Endothelial cell of umbilical vein (primary cell): ENCODE measurements at regions not wholly inside any gene's neighbourhood (a gene's known extent, or its start where the extent isn't known, plus 50 kb on each side); places are given as distances from the start of the nearest gene placed in this dataset.

Experiments
- BruUV-seq: library from RNA; stranded (reverse); fragments of 400-500 nt; replicated peaks from 2 replicates; lab custom pipeline; 2021; lab: Mats Ljungman, UMichigan
- CTCF ChIA-PET: fragments of 300-600, 350-600 bp; sonication (Branson Sonifier 250); formaldehyde crosslinking; loops from one replicate; lab custom pipeline; 2021; ENCODE audit warnings: antibody characterized with exemption, inconsistent platforms; lab: Charles Lee
- POLR2A ChIA-PET: fragments of 300-600, 350-600 bp; sonication (Branson Sonifier 250); formaldehyde crosslinking; loops from one replicate; lab custom pipeline; 2021; ENCODE audit warnings: antibody characterized with exemption, inconsistent platforms; lab: Charles Lee
- DNase-seq: peaks from one replicate; pipeline ENCODE4 v3.0.0-alpha.2; 2011; ENCODE audit warnings: low read depth, low spot score
- FAIRE-seq: peaks from 2 replicates; lab custom pipeline; 2011; peaks lifted over from hg19 to GRCh38; lab: Jason Lieb, UNC
- H2AFZ ChIP-seq: 2 replicates; pipeline ENCODE4 v1.6.0; 2012; ENCODE audit warnings: low read depth, low read length, control low read depth, inconsistent platforms
- H3K27ac ChIP-seq: 2 replicates; pipeline ENCODE4 v1.5.1; 2011; ENCODE audit warnings: low read depth, mild to moderate bottlenecking, control low read depth, low read length, moderate library complexity; ENCODE audit not compliant: insufficient read depth
- H3K27me3 ChIP-seq, 2 experiments: 2 replicates each; pipeline versions ENCODE4 v1.6.0 to v1.6.1; 2011; ENCODE audit warnings: low read length in 2 of 2, mixed read lengths in 1 of 2; ENCODE audit not compliant: control insufficient read depth in 2 of 2, insufficient read depth in 2 of 2
- H3K36me3 ChIP-seq, 2 experiments: 2 replicates in 1 of 2; 3 replicates in 1 of 2; pipeline ENCODE4 v1.5.1; 2011; ENCODE audit warnings: low read length in 2 of 2, mild to moderate bottlenecking in 1 of 2, moderate library complexity in 1 of 2; ENCODE audit not compliant: control insufficient read depth in 2 of 2, insufficient read depth in 2 of 2; ENCODE audit errors: extremely low read depth in 1 of 2
- H3K4me1 ChIP-seq: 3 replicates; pipeline ENCODE4 v1.5.1; 2011; ENCODE audit warnings: mild to moderate bottlenecking, low read length; ENCODE audit not compliant: control insufficient read depth, insufficient read depth; ENCODE audit errors: extremely low read depth
- H3K4me2 ChIP-seq: 2 replicates; pipeline ENCODE4 v1.6.1; 2011; ENCODE audit warnings: low read length, control low read depth, mixed read lengths; ENCODE audit not compliant: insufficient read depth
- H3K4me3 ChIP-seq, 3 experiments: fragments of 200-600 bp in 1 of 3; sonication (generic), shearing (Covaris generic) in 1 of 3; replicated peaks in 1 of 3; 2 replicates each; pipeline ENCODE4 v1.5.1; 2011 to 2016; ENCODE audit warnings: control low read depth in 3 of 3, low read length in 3 of 3, mild to moderate bottlenecking in 2 of 3, inconsistent platforms in 1 of 3, low read depth in 1 of 3, moderate library complexity in 1 of 3; ENCODE audit not compliant: insufficient read depth in 1 of 3
- H3K79me2 ChIP-seq: 2 replicates; pipeline ENCODE4 v1.6.0; 2012; ENCODE audit warnings: low read length, inconsistent platforms; ENCODE audit not compliant: control insufficient read depth, insufficient read depth
- H3K9ac ChIP-seq: replicated peaks from 2 replicates; pipeline ENCODE3; 2011; ENCODE audit warnings: low read length, control low read depth; ENCODE audit not compliant: insufficient read depth; ENCODE audit errors: extremely low read depth
- H3K9me1 ChIP-seq: replicated peaks from 3 replicates; pipeline ENCODE4 v1.6.0; 2011; ENCODE audit warnings: mild to moderate bottlenecking, low read length; ENCODE audit not compliant: control insufficient read depth, insufficient read depth; ENCODE audit errors: extremely low read depth
- H3K9me3 ChIP-seq: replicated peaks from 2 replicates; pipeline ENCODE4 v1.5.1; 2012; ENCODE audit warnings: low read length, inconsistent platforms; ENCODE audit not compliant: control insufficient read depth, insufficient read depth
- H4K20me1 ChIP-seq: replicated peaks from 2 replicates; pipeline ENCODE3; 2011; ENCODE audit warnings: mild to moderate bottlenecking, low read length; ENCODE audit not compliant: control insufficient read depth, insufficient read depth; ENCODE audit errors: extremely low read depth
- EZH2 ChIP-seq: IDR thresholded peaks from 2 replicates; pipeline ENCODE4 v1.6.1; 2012; ENCODE audit warnings: borderline replicate concordance, low read depth, mild to moderate bottlenecking, moderate library complexity, low read length, inconsistent platforms; ENCODE audit not compliant: severe bottlenecking
- FOS ChIP-seq: IDR thresholded peaks from 2 replicates; pipeline ENCODE4 v1.6.1; 2011; ENCODE audit warnings: mild to moderate bottlenecking, low read length, moderate library complexity, borderline replicate concordance; ENCODE audit not compliant: insufficient read depth
- GATA2 ChIP-seq: IDR thresholded peaks from 2 replicates; pipeline ENCODE4 v1.7.0; 2011; ENCODE audit warnings: low read depth, mild to moderate bottlenecking, moderate library complexity, mixed read lengths, low read length; ENCODE audit not compliant: insufficient read length, insufficient read depth
- JUN ChIP-seq: IDR thresholded peaks from 2 replicates; pipeline ENCODE4 v1.6.1; 2011; ENCODE audit warnings: borderline replicate concordance, low read depth; ENCODE audit not compliant: insufficient read length, insufficient read depth
- MYC ChIP-seq: IDR thresholded peaks from one replicate; pipeline ENCODE4 v1.6.1; 2011; ENCODE audit warnings: mild to moderate bottlenecking, low read depth, low read length
- POLR2A ChIP-seq: IDR thresholded peaks from 2 replicates; pipeline ENCODE4 v1.6.1; 2012; ENCODE audit warnings: low read depth, mild to moderate bottlenecking, control low read depth, low read length
- POLR2AphosphoS5 ChIP-seq: IDR thresholded peaks from 2 replicates; pipeline ENCODE4 v1.6.1; 2012; ENCODE audit warnings: low read depth, mild to moderate bottlenecking, control low read depth, low read length, moderate library complexity; ENCODE audit not compliant: insufficient read depth
- dilution Hi-C: fragments of 300-500 bp; cut with MboI; formaldehyde crosslinking; loops from one replicate; pipeline ENCODE4 v1.15.0; 2019; ENCODE audit warnings: low sequenced_read_pairs; ENCODE audit not compliant: extremely low pct_ligation_motif_present
- intact Hi-C: fragments of 100-400 bp; cut with micrococcal nuclease; formaldehyde crosslinking; loops from one replicate; pipeline ENCODE4 v1.10.0; 2022
- TF ChIP-seq, protein P1 (sequence below), 2 donors: IDR thresholded peaks; 1 replicate in 1 of 2; 2 replicates in 1 of 2; pipeline ENCODE4 v1.5.1; 2011; ENCODE audit warnings: low read length in 2 of 2, mild to moderate bottlenecking in 2 of 2, moderate library complexity in 2 of 2, control low read depth in 1 of 2, inconsistent platforms in 1 of 2, low read depth in 1 of 2; ENCODE audit not compliant: insufficient read depth in 1 of 2; ENCODE audit errors: extremely low read depth in 1 of 2
- TF ChIP-seq, protein P2 (sequence below): IDR thresholded peaks from 2 replicates; pipeline ENCODE4 v1.6.1; 2011; ENCODE audit not compliant: insufficient read depth, insufficient read length

DNA sequence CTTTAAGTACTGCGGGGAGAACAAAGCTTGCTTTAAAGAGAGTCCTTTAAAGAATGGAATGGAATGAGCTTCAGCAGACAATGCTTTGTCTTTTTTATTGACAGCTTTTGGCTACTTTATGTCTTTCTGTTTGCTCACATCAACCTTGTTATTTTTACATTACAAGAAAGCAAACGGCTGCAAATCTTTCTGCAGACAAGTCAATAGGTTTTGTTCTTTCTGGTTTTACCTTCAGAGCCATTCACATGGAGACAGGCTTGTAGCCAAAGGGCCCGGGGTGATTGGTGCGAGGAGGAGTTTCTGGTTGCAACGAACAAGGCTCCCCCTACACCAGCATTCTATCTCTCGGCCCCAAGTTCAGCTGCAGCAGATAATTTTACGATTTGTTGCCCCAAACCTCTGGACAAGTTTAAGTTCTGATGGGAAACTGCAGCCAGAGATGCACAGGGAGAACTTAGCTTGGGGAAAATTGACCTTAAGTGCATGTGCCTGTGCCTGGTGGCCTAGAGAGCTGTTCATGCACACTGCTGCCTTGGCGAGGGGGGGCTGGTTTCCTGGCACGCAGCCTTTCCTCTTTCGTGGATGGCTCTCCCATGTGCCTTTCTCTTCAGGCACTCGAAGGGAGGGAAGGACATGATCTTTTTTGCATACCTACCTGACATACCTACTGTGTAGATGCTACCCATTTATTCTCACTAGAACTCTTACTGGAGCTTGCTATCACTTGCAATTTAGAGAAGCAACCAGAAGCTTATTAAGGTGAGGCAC is 543.2 kb downstream of the DCDC2C start:
- intact Hi-C loops (no loop called here), dilution Hi-C loops (no loop called here)
- POLR2A ChIA-PET: no interaction called here
- no peak for DNase-seq
- H3K27me3 ChIP-seq: no peaks in the 10 kb centered on the region
- no peaks in the 10 kb centered on the region for H3K36me3 ChIP-seq
- no peak overlapping the region for H3K9ac ChIP-seq
- no peaks in the 10 kb centered on the region for H3K4me1 ChIP-seq
- TF ChIP-seq, protein P1, sequence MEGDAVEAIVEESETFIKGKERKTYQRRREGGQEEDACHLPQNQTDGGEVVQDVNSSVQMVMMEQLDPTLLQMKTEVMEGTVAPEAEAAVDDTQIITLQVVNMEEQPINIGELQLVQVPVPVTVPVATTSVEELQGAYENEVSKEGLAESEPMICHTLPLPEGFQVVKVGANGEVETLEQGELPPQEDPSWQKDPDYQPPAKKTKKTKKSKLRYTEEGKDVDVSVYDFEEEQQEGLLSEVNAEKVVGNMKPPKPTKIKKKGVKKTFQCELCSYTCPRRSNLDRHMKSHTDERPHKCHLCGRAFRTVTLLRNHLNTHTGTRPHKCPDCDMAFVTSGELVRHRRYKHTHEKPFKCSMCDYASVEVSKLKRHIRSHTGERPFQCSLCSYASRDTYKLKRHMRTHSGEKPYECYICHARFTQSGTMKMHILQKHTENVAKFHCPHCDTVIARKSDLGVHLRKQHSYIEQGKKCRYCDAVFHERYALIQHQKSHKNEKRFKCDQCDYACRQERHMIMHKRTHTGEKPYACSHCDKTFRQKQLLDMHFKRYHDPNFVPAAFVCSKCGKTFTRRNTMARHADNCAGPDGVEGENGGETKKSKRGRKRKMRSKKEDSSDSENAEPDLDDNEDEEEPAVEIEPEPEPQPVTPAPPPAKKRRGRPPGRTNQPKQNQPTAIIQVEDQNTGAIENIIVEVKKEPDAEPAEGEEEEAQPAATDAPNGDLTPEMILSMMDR (IDR thresholded peaks at IDR 0.05; ENCODE audit: extremely low read depth in 1 of 2, insufficient read depth in 1 of 2, low read depth in 1 of 2, low read length in 2 of 2): no peak
- no peak for TF ChIP-seq EZH2
- TF ChIP-seq POLR2A: no peak
- no peak for TF ChIP-seq JUN
- TF ChIP-seq GATA2: no peak
- no peak for TF ChIP-seq POLR2AphosphoS5
- TF ChIP-seq, protein P2, sequence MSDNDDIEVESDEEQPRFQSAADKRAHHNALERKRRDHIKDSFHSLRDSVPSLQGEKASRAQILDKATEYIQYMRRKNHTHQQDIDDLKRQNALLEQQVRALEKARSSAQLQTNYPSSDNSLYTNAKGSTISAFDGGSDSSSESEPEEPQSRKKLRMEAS: no peak
- TF ChIP-seq FOS: no peak
- no peak for TF ChIP-seq MYC
- no peak overlapping the region for H3K4me2 ChIP-seq
- H2AFZ ChIP-seq: no peak overlapping the region
- H3K4me3 ChIP-seq: no peak overlapping the region
- no peaks in the 10 kb centered on the region for H3K9me1 ChIP-seq
- BruUV-seq: no TSS peak
- no peaks in the 10 kb centered on the region for H3K79me2 ChIP-seq
- H3K9me3 ChIP-seq: no peaks in the 10 kb centered on the region
- no peak for FAIRE-seq
- H3K27ac ChIP-seq: no peak overlapping the region
- no peaks in the 10 kb centered on the region for H4K20me1 ChIP-seq
- CTCF ChIA-PET: no interaction called here
